Activated T-cell treated with anti-CD3 and anti-CD28 coated beads, Interleukin-2, amount 50 U/mL, for 72 hours (primary cell): ENCODE measurements at regions not wholly inside any gene's neighbourhood (a gene's known extent, or its start where the extent isn't known, plus 50 kb on each side); places are given as distances from the start of the nearest gene placed in this dataset.
"Not testable (repeated sequence)": the region's sequence is repeated elsewhere in the genome, so short reads cannot be mapped to it uniquely, and the experiment has no call there.

Experiments used
- ATAC-seq, 2 donors: fragments of 150-1000 bp; cut with Tn5 transposase; replicated peaks in 1 of 2; 2 replicates each; pipeline ENCODE4 v1.10.0; 2021; ENCODE audit warnings: moderate library complexity in 2 of 2, mild to moderate bottlenecking in 1 of 2
- DNase-seq, 2 donors: peaks; one replicate each; pipeline ENCODE4 v3.0.0; 2021 to 2022; ENCODE audit warnings: mixed read lengths in 1 of 2
- H3K27ac Mint-ChIP-seq: one replicate; pipeline ENCODE4 v1.8.0; 2022; ENCODE audit warnings: mild to moderate bottlenecking, moderate library complexity, mixed read lengths
- H3K27me3 Mint-ChIP-seq: one replicate; pipeline ENCODE4 v1.8.0; 2022; ENCODE audit warnings: low read depth, mixed read lengths
- H3K36me3 Mint-ChIP-seq, 2 donors: one replicate each; pipeline ENCODE4 v1.8.0; 2022; ENCODE audit warnings: mixed read lengths in 2 of 2, mild to moderate bottlenecking in 1 of 2; ENCODE audit not compliant: insufficient read depth in 2 of 2
- H3K4me1 Mint-ChIP-seq: one replicate; pipeline ENCODE4 v1.8.0; 2022; ENCODE audit warnings: low read depth, mixed read lengths
- H3K4me3 Mint-ChIP-seq, 2 donors: one replicate each; pipeline ENCODE4 v1.8.0; 2022; ENCODE audit warnings: mild to moderate bottlenecking in 2 of 2, mixed read lengths in 2 of 2, moderate library complexity in 2 of 2
- H3K9me3 Mint-ChIP-seq, 2 donors: one replicate each; pipeline ENCODE4 v1.8.0; 2022; ENCODE audit warnings: mixed read lengths in 2 of 2

DNA sequence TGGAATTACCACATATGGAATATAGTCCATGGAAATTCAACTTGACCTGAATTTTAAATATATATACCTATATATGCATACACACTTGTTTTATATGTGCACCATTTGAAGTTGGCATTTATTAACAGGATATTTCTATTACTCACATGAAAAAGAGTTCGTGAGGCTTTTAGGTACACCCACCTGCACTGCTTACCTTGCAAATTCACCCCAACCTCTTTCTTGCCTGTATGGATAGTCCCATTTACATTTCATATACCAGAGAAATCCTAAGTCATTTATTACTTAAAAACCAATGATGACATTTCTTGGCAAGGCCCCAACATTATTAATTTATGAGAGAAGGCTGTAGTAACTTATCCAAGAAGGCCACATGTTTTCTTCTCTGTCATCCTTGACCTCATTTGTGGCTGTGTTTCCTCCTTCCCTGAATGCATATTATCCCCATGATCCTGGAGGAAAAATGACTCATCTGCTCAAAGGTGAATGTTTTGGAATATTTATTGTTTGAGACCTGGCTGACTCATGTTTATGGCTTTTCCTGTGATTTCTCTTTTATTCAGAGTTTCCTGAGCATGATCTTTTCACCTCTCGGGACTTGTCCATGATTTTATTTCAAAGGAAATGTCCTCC lies 62.2 kb upstream of the FAM241A start:
- no peak for DNase-seq
- Mint-ChIP-seq H3K36me3 (no peaks in the 10 kb centered on the region), H3K9me3 (no peaks in the 10 kb centered on the region), H3K27me3 (peaks cover 4% of the 10 kb centered on the region), H3K4me1 (peaks cover 13% of the 10 kb centered on the region), H3K4me3 (no peak overlapping the region), H3K27ac (no peak overlapping the region)
- no peak for ATAC-seq

DNA sequence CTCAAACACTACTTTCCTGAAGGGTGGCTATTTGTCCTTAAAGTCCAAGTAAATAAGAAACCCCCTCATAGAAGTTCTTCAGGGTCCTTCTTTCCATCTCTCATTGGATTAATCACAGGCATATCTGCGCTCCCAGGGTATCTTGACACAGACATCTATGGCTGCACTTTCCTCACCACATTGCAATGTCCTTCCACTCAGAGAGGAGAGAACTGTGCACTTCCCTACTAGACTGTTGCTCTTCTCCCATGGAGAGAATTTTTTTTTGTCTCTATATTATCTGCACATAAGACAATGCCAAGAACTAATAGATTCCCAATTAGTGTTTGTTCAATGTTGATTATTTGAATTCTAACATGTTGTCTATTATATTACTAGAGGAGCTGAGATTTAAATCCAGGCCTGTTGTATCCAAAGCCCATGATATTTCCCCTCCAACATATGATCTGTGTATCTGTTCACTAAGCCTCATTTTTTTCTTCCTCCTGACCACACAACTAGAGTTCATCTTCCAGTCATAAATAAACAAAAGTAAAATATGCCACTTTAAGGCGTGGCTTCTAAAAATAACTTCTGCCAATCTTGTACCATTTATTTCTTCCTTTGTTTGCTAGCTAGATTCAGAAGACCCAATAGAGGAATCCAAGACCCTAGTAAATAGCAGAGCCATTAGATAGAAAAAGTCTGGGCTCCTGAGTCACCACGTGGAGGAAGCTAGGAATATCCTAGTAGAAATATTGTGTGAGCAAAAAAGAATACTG lies 61.5 kb upstream of the FAM241A start:
- Mint-ChIP-seq H3K27ac (no peak overlapping the region), H3K4me3 (no peak overlapping the region), H3K27me3 (peaks cover 7% of the 10 kb centered on the region), H3K36me3 (no peaks in the 10 kb centered on the region), H3K9me3 (no peaks in the 10 kb centered on the region), H3K4me1 (peaks cover 13% of the 10 kb centered on the region)
- ATAC-seq (no peak), DNase-seq (no peak)

DNA sequence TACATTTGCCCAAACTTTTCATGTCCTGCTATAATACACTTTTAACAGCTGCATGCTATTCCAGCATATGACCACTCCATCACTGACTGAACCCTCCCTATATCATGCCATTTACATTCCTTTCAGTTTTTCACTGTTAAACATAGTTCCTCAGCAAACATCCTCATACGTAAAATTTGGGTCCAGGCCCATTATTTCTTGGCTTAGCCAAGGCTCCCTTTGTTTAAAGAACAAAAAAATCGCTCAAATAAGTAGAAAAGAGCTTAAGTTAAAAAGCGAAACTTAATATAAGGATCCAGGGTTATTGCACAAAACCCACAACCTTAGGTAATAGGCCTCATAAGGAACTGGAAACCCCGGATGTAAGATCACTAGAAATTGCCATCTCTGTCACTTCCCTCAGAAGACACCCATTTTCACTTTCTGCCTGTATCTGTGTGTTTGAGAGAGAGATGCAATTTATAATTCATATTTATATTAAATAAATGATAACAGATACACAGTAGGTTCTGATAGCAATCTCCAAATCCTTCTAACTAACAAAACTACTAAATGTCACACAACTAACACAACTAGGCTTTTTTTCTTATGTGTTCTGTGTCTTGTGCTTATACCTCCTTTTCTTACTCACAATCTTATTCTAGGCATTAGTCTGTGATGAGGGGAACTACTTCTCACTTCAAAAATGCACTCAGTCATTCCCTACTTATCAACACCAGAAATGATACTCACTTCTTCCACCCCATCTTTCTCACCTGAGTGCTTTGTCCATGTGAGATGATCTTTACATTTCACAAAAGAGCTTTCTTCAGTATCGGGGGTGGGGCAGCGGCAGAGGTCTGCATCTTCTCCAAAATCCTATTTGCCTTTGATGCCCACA lies 59.9 kb upstream of the FAM241A start:
- DNase-seq (no peak), ATAC-seq (peak in 1 of 2 donors; percentile 25)
- Mint-ChIP-seq H3K9me3 (no peaks in the 10 kb centered on the region), H3K36me3 (no peaks in the 10 kb centered on the region), H3K27me3 (peaks cover 7% of the 10 kb centered on the region), H3K4me3 (no peak overlapping the region), H3K27ac (no peak overlapping the region), H3K4me1 (peaks cover 13% of the 10 kb centered on the region)

DNA sequence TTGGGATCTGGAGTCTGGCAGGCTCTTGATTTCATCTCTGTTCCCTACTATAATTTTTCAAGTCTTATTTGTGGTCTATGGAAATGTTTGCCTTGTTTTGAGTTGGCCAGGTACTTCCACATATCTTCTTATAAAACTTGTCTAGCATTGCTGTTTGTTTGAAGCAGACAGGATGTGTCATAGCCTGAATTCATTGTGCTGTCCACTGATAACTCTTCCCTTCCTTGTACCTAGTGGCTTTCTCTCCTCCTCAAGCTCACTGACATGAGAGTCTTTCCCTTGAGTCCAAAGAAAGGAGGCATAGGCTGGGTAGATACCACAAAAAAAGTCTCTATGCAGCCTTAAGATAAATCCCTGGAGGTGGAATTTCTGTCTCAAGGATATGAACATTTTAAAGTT lies 59.2 kb upstream of the FAM241A start:
- no peaks in the 10 kb centered on the region for H3K36me3 Mint-ChIP-seq
- no peak for ATAC-seq
- no peak overlapping the region for H3K27ac Mint-ChIP-seq
- peaks cover 7% of the 10 kb centered on the region for H3K27me3 Mint-ChIP-seq
- no peaks in the 10 kb centered on the region for H3K9me3 Mint-ChIP-seq
- H3K4me3 Mint-ChIP-seq = no peak overlapping the region
- no peak for DNase-seq
- peaks cover 13% of the 10 kb centered on the region for H3K4me1 Mint-ChIP-seq

DNA sequence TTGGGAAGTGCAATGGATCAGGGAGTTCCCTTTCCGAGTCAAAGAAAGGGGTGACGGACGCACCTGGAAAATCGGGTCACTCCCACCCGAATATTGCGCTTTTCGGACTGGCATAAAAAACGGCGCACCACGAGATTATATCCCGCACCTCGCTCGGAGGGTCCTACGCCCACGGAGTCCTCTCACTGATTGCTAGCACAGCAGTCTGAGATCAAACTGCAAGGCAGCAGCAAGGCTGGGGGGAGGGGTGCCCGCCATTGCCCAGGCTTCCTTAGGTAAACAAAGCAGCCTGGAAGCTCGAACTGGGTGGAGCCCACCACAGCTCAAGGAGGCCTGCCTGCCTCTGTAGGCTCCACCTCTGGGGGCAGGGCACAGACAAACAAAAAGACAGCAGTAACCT lies 58.6 kb upstream of the FAM241A start:
- H3K4me1 Mint-ChIP-seq = peaks cover 13% of the 10 kb centered on the region
- not testable (repeated sequence) for H3K27ac Mint-ChIP-seq, H3K9me3 Mint-ChIP-seq, DNase-seq, ATAC-seq, H3K4me3 Mint-ChIP-seq, H3K36me3 Mint-ChIP-seq, H3K27me3 Mint-ChIP-seq

DNA sequence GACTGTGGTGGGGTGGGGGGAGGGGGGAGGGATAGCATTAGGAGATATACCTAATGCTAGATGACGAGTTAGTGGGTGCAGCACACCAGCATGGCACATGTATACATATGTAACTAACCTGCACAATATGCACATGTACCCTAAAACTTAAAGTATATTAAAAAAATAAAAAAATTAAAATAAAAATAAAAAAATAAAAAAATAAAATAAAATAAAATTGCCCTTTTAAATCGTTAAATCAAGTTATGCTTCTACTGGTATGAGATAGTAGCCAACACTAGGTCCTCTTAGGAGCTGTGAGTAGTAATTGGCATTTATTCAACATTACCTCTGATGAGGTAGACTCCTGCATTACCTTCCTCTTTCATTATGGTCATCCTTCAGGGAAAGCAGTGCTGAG lies 52.9 kb upstream of the FAM241A start:
- ATAC-seq, H3K4me3 Mint-ChIP-seq, H3K4me1 Mint-ChIP-seq, H3K36me3 Mint-ChIP-seq, H3K9me3 Mint-ChIP-seq, DNase-seq, H3K27ac Mint-ChIP-seq: not testable (repeated sequence)
- H3K27me3 Mint-ChIP-seq = peaks cover 20% of the 10 kb centered on the region

DNA sequence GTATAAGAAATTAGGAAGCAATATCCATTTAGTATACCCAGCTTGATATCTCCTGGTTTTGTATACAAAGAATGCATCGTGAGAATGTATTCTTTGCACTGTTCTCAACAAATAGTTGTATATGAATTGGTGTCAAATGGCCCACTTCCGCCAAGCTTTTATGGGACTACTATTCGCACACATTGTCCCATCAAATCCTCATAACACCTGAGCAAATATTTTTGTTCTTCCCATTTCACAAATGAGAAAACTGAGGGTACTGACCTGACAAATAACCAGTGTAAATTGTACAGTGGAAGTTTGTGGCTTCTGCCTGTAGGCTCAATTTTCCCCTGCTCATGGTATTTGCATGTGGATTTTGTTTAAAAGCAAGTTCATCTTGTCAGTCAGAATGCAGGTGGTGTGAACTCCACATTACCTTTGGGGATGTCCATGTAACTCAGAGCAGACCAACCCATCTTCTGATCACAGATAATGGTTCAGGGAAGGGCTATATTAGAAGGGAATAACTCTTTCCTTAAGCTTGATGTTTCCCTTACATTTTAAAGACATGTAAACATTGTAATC lies 51.5 kb upstream of the FAM241A start:
- no peaks in the 10 kb centered on the region for H3K9me3 Mint-ChIP-seq
- H3K4me1 Mint-ChIP-seq = no peaks in the 10 kb centered on the region
- peaks cover 13% of the 10 kb centered on the region for H3K27me3 Mint-ChIP-seq
- no peaks in the 10 kb centered on the region for H3K36me3 Mint-ChIP-seq
- H3K27ac Mint-ChIP-seq = no peak overlapping the region
- no peak for DNase-seq
- no peak for ATAC-seq
- H3K4me3 Mint-ChIP-seq = no peak overlapping the region

DNA sequence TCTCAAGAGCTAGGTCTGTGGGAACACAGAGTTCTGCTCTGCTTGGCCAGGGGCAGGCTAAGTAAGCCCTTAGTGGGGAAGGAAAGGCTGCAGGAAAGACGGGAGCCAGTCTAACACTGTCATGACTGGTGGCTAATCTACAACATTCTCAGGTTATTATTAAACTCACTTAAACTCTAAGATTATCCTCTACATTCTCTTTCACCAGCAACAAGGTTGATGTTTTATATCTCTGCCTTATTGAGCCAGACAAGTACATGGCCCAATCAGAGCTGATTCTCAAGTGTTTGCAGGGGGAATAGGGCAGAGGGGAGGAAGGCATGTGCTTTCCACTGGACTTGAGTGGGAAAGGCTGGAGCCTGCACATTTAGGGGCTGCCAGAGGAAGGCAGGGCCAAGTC lies 50.9 kb upstream of the FAM241A start:
- no peak overlapping the region for H3K27ac Mint-ChIP-seq
- no peak for ATAC-seq
- no peaks in the 10 kb centered on the region for H3K4me1 Mint-ChIP-seq
- no peak for DNase-seq
- H3K27me3 Mint-ChIP-seq = peaks cover 13% of the 10 kb centered on the region
- no peak overlapping the region for H3K4me3 Mint-ChIP-seq
- no peaks in the 10 kb centered on the region for H3K9me3 Mint-ChIP-seq
- H3K36me3 Mint-ChIP-seq = no peaks in the 10 kb centered on the region
